Uterus (tissue), 2 donors: ENCODE measurements at regions not wholly inside any gene's neighbourhood (a gene's known extent, or its start where the extent isn't known, plus 50 kb on each side); places are given as distances from the start of the nearest gene placed in this dataset.

Source experiments
- POLR2A ChIP-seq, 2 donors: fragments of 450-650 bp; IDR thresholded peaks; one replicate each; pipeline ENCODE4 v1.6.1; 2016; ENCODE audit warnings: antibody characterized with exemption in 2 of 2, mild to moderate bottlenecking in 1 of 2, moderate library complexity in 1 of 2
- TF ChIP-seq, protein P1 (sequence below), 4 experiments: fragments of 200-600 bp in 2 of 4; fragments of 450-650 bp in 2 of 4; sonication (generic) in 2 of 4; IDR thresholded peaks; one replicate each; pipeline ENCODE4 v1.5.1; 2016 to 2019; ENCODE audit warnings: antibody characterized with exemption in 4 of 4, mild to moderate bottlenecking in 2 of 4, moderate library complexity in 1 of 4

DNA sequence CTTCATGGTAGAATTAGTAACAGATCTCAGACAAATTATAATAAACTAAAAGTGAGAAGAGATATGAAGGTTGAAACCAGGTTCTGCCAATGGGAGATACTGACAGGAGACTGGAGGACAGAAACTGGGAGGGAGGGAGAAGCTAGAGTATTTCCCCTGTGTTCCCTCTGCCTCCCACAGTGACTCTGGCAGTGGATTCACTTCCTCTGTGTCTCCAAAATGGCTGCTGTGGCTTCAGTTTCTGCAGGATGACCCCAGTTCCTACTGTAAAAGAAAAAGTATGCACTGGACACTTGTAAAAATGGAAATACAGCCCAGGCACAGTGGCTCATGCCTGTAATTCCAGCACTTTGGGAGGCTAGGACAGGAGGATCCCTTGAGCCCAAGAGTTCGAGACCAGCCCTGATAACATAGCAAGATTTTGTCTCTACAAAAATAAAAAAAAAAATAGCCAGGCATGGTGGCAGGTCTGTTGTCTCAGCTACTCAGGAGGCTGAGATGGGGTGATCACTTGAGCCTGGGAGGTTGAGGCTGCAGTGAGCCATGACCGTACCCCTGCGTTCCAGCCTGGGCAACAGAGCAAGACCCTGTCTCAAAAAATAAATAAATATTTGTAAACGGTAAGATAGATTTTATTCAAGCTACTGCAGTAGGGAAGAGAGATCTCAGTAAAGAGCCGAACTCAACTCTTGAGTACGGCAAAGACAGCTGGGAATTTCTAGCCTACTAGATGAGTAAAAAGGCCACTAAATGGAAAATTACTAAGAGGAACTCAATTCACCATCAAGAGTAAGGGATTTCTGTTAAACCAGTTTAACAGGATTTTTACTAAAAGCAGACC is 156.6 kb upstream of the TRIM24 start:
- TF ChIP-seq, protein P1, sequence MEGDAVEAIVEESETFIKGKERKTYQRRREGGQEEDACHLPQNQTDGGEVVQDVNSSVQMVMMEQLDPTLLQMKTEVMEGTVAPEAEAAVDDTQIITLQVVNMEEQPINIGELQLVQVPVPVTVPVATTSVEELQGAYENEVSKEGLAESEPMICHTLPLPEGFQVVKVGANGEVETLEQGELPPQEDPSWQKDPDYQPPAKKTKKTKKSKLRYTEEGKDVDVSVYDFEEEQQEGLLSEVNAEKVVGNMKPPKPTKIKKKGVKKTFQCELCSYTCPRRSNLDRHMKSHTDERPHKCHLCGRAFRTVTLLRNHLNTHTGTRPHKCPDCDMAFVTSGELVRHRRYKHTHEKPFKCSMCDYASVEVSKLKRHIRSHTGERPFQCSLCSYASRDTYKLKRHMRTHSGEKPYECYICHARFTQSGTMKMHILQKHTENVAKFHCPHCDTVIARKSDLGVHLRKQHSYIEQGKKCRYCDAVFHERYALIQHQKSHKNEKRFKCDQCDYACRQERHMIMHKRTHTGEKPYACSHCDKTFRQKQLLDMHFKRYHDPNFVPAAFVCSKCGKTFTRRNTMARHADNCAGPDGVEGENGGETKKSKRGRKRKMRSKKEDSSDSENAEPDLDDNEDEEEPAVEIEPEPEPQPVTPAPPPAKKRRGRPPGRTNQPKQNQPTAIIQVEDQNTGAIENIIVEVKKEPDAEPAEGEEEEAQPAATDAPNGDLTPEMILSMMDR (IDR thresholded peaks at IDR 0.05) = no peak
- TF ChIP-seq POLR2A (IDR thresholded peaks at IDR 0.05) = no peak
